T-helper 1 cell treated with Interleukin-12 subunit alpha and Interleukin-12 subunit beta and Interleukin-4 antibody, amounts not matched to agents 30 ng/mL and 1 ng/mL, for 36 hours (primary cell): ENCODE measurements at regions not wholly inside any gene's neighbourhood (a gene's known extent, or its start where the extent isn't known, plus 50 kb on each side); places are given as distances from the start of the nearest gene placed in this dataset.

Source experiments
- intact Hi-C: fragments of 100-400 bp; cut with micrococcal nuclease; formaldehyde crosslinking; loops from one replicate; pipeline ENCODE4 v1.15.1; 2024

- intact Hi-C loops: loop anchor here (5.0 kb wide), 1 partner anchor 1270 kb away; no protein-coding TSS in a partner anchor
Measured at GRCh38 chr9:16192403-16193017, 639.7 kb downstream of the CCDC171 start.

GRCh38 chr9:16193066-16193465 is 640.2 kb downstream of the CCDC171 start:
- intact Hi-C loops: loop anchor here (5.0 kb wide), 1 partner anchor 1269 kb away; no protein-coding TSS in a partner anchor

GRCh38 chr9:16196206-16196605 is 643.4 kb downstream of the CCDC171 start:
- intact Hi-C loops: no loop called here

- intact Hi-C loops: no loop called here
Measured at GRCh38 chr9:16197578-16198370, 644.9 kb downstream of the CCDC171 start.

- intact Hi-C loops: no loop called here
Measured at GRCh38 chr9:16198996-16199395, 646.2 kb downstream of the CCDC171 start.

- intact Hi-C loops: no loop called here
Measured at GRCh38 chr9:16202221-16202620, 649.4 kb downstream of the CCDC171 start.

- intact Hi-C loops: no loop called here
Measured at GRCh38 chr9:16202914-16203728, 650.3 kb downstream of the CCDC171 start.

- intact Hi-C loops: no loop called here
Measured at GRCh38 chr9:16203729-16204573, 651.1 kb downstream of the CCDC171 start.

GRCh38 chr9:16205455-16205854 is 652.6 kb downstream of the CCDC171 start:
- intact Hi-C loops: no loop called here

GRCh38 chr9:16206518-16206917 is 653.7 kb downstream of the CCDC171 start:
- intact Hi-C loops: no loop called here

GRCh38 chr9:16207161-16207560 is 654.3 kb downstream of the CCDC171 start:
- intact Hi-C loops: no loop called here

GRCh38 chr9:16210440-16210839 is 657.6 kb downstream of the CCDC171 start:
- intact Hi-C loops: no loop called here

GRCh38 chr9:16211946-16212345 is 658.5 kb downstream of the BNC2 start:
- intact Hi-C loops: no loop called here

- intact Hi-C loops: no loop called here
Measured at GRCh38 chr9:16213781-16214515, 656.5 kb downstream of the BNC2 start.

- intact Hi-C loops: no loop called here
Measured at GRCh38 chr9:16214677-16215352, 655.7 kb downstream of the BNC2 start.

GRCh38 chr9:16215353-16215680 is 655.2 kb downstream of the BNC2 start:
- intact Hi-C loops: no loop called here

- intact Hi-C loops: no loop called here
Measured at GRCh38 chr9:16217943-16218701, 652.3 kb downstream of the BNC2 start.

GRCh38 chr9:16221366-16221765 is 649.1 kb downstream of the BNC2 start:
- intact Hi-C loops: no loop called here
